H7 (cell line): ENCODE measurements at regions not wholly inside any gene's neighbourhood (a gene's known extent, or its start where the extent isn't known, plus 50 kb on each side); places are given as distances from the start of the nearest gene placed in this dataset.
"Not testable (repeated sequence)": the region's sequence is repeated elsewhere in the genome, so short reads cannot be mapped to it uniquely, and the experiment has no call there.

ENCODE experiments used
- DNase-seq: peaks from one replicate; pipeline ENCODE4 v3.0.0; 2012
- H3K27me3 ChIP-seq: 2 replicates; pipeline ENCODE4 v1.6.0; 2011; ENCODE audit warnings: mild to moderate bottlenecking, low read length; ENCODE audit not compliant: control insufficient read depth, insufficient read depth
- H3K36me3 ChIP-seq: replicated peaks from 2 replicates; pipeline ENCODE4 v1.5.1; 2011; ENCODE audit warnings: low read length; ENCODE audit not compliant: control insufficient read depth, insufficient read depth
- H3K4me3 ChIP-seq: 2 replicates; pipeline ENCODE4 v1.5.1; 2011; ENCODE audit warnings: low read depth, mild to moderate bottlenecking, control low read depth, low read length, moderate library complexity; ENCODE audit not compliant: insufficient read depth

GRCh38 chr16:87216148-87216840, 100.9 kb downstream of the C16orf95 start:
- Histone ChIP-seq H3K4me3 (no peak overlapping the region), H3K36me3 (no peaks in the 10 kb centered on the region), H3K27me3 (no peaks in the 10 kb centered on the region)
- DNase-seq = no peak

- Histone ChIP-seq H3K4me3 (no peak overlapping the region), H3K36me3 (no peaks in the 10 kb centered on the region), H3K27me3 (no peaks in the 10 kb centered on the region)
- no peak for DNase-seq
Measured at GRCh38 chr16:87216841-87217275, 100.3 kb downstream of the C16orf95 start.

DNA sequence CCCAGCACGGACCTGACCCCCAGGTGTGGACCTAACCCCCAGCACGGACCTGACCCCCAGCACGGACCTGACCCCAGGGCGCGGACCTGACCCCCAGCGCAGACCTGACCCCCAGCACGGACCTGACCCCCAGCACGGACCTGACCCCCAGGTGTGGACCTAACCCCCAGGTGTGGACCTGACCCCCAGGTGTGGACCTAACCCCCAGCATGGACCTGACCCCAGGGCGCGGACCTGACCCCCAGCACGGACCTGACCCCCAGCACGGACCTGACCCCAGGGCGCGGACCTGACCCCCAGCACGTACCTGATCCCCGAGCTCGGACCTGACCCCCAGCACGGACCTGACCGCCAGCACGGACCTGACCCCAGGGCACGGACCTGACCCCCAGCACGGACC, 99.4 kb downstream of the C16orf95 start:
- not testable (repeated sequence) for H3K36me3 ChIP-seq, DNase-seq, H3K4me3 ChIP-seq, H3K27me3 ChIP-seq

DNA sequence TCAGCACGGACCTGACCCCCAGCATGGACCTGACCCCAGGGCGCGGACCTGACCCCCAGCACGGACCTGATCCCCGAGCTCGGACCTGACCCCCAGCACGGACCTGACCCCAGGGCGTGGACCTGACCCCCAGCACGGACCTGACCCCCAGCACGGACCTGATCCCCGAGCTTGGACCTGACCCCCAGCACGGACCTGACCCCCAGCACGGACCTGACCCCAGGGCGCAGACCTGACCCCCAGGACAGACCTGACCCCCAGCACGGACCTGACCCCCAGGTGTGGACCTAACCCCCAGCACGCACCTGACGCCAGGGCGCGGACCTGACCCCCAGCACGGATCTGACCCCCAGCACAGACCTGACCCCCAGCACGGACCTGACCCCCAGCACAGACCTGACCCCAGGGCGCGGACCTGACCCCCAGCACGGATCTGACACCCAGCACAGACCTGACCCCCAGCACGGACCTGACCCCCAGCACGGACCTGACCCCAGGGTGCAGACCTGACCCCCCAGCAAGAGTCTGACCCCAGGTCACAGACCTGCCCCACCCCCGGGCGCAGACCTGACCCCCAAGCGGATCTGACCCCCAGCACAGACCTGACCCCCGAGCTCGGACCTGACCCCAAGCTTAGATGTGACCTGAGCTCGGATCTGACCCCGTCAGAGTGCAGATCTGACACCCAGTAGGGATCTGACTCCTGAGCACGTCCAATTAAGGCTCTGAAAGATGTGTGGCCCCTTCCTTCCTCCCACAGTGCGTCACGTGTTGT, 98.7 kb downstream of the C16orf95 start:
- no peak for DNase-seq
- Histone ChIP-seq H3K36me3 (no peaks in the 10 kb centered on the region), H3K27me3 (no peaks in the 10 kb centered on the region), H3K4me3 (no peak overlapping the region)

- H3K27me3 ChIP-seq = no peaks in the 10 kb centered on the region
- H3K36me3 ChIP-seq = no peaks in the 10 kb centered on the region
- no peak for DNase-seq
- no peak overlapping the region for H3K4me3 ChIP-seq
Measured at GRCh38 chr16:87219287-87219909, 97.8 kb downstream of the C16orf95 start.

GRCh38 chr16:87221633-87222032, 95.6 kb downstream of the C16orf95 start:
- Histone ChIP-seq H3K27me3 (no peaks in the 10 kb centered on the region), H3K4me3 (no peak overlapping the region), H3K36me3 (no peaks in the 10 kb centered on the region)
- no peak for DNase-seq

GRCh38 chr16:87222335-87222734, 94.9 kb downstream of the C16orf95 start:
- no peaks in the 10 kb centered on the region for H3K36me3 ChIP-seq
- DNase-seq = no peak

GRCh38 chr16:87223656-87224248, 93.4 kb downstream of the C16orf95 start:
- no peaks in the 10 kb centered on the region for H3K36me3 ChIP-seq
- DNase-seq = no peak
- no peak overlapping the region for H3K4me3 ChIP-seq
- H3K27me3 ChIP-seq = no peaks in the 10 kb centered on the region

More at GRCh38 chr16:87222335-87222734, 94.9 kb downstream of the C16orf95 start:
- Histone ChIP-seq H3K4me3 (no peak overlapping the region), H3K27me3 (no peaks in the 10 kb centered on the region)

DNA sequence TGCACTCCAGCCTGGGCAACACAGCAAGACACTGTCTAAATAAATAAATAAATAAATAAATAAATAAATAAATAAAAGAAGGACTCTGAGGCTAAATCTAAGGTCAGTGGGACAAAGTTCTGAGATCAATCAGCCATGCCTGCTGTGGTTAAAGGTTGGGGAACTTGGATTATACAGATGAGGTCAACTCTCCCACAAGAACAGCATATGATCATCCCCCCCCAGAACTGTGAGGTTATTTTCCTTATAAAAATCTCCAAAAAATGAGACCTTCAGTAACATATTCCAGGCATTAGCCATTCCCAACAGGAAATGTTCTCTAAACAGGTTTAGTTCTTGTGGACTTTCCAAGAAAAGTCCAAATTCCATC, 90.3 kb downstream of the C16orf95 start:
- no peaks in the 10 kb centered on the region for H3K36me3 ChIP-seq

GRCh38 chr16:87227296-87227951, 89.8 kb downstream of the C16orf95 start:
- DNase-seq = no peak
- H3K27me3 ChIP-seq = no peaks in the 10 kb centered on the region
- no peaks in the 10 kb centered on the region for H3K36me3 ChIP-seq
- H3K4me3 ChIP-seq = no peak overlapping the region

More for the DNA sequence above, 90.3 kb downstream of the C16orf95 start:
- no peak for DNase-seq
- H3K4me3 ChIP-seq = no peak overlapping the region
- no peaks in the 10 kb centered on the region for H3K27me3 ChIP-seq

DNA sequence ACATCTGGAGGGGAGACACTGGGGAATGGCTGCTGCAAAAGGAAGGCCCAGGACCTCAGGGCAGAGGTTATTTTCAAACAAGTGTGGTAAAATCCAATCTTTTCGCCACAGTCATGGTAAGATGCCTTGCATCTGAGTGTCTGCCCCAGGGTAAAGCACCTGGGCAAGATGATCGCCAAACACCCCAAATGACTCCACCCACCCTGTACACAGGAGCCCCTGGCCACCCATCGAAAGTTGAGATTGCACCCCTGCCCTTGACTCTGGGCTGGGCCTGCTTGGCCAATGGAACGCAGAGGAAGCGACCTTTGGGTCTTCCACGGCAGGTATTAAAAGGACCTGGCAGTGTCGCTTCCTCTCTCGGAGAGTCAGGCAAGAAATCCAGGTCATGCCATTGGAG, 88.8 kb downstream of the C16orf95 start:
- Histone ChIP-seq H3K36me3 (no peaks in the 10 kb centered on the region), H3K27me3 (no peaks in the 10 kb centered on the region), H3K4me3 (no peak overlapping the region)
- no peak for DNase-seq

- Histone ChIP-seq H3K36me3 (no peaks in the 10 kb centered on the region), H3K27me3 (no peaks in the 10 kb centered on the region), H3K4me3 (no peak overlapping the region)
- DNase-seq = no peak
Measured at GRCh38 chr16:87229230-87230188, 87.7 kb downstream of the C16orf95 start.

GRCh38 chr16:87230571-87230970, 86.6 kb downstream of the C16orf95 start:
- Histone ChIP-seq H3K4me3 (no peak overlapping the region), H3K27me3 (no peaks in the 10 kb centered on the region), H3K36me3 (no peaks in the 10 kb centered on the region)
- DNase-seq = no peak
